A549 (cell line): ENCODE measurements at regions not wholly inside any gene's neighbourhood (a gene's known extent, or its start where the extent isn't known, plus 50 kb on each side); places are given as distances from the start of the nearest gene placed in this dataset.

Experiments used
- ATAC-seq, 2 experiments: fragments of 200-7000 bp in 1 of 2; fragments of >200 bp in 1 of 2; cut with Nextera tagmentation in 1 of 2; cut with Tn5 transposase in 1 of 2; 3 replicates each; pipeline versions ENCODE4 v1.8.0 to v1.9.1; 2018 to 2020; ENCODE audit warnings: mild to moderate bottlenecking in 1 of 2, moderate library complexity in 1 of 2
- CTCF ChIA-PET: fragments of 300-600 bp; sonication (Branson Sonifier 250); formaldehyde crosslinking; extraction: SDS; loops from one replicate; lab custom pipeline; 2021; ENCODE audit warnings: antibody characterized with exemption, inconsistent platforms; lab: Yijun Ruan, JAX
- POLR2A ChIA-PET: fragments of 350-600 bp; formaldehyde crosslinking; extraction: SDS; loops from one replicate; lab custom pipeline; 2021; ENCODE audit warnings: antibody characterized with exemption, inconsistent platforms; lab: Yijun Ruan, JAX
- DNase-seq, 2 experiments: peaks; one replicate each; pipeline versions ENCODE4 v3.0.0 to v3.0.0-alpha.2; 2011 to 2016; ENCODE audit warnings: low read depth in 1 of 2, low spot score in 1 of 2
- FAIRE-seq: peaks from 2 replicates; lab custom pipeline; 2011; peaks lifted over from hg19 to GRCh38; lab: Jason Lieb, UNC
- H3K27ac ChIP-seq, 2 experiments: fragments of >200 bp; sonication (Bioruptor Twin); formaldehyde crosslinking; 3 replicates each; pipeline ENCODE4 v1.5.1; 2016 to 2017
- H3K4me1 ChIP-seq: fragments of >200 bp; sonication (Bioruptor Twin); formaldehyde crosslinking; 3 replicates; pipeline ENCODE4 v1.6.1; 2016
- H3K4me2 ChIP-seq: fragments of >200 bp; sonication (Bioruptor Twin); formaldehyde crosslinking; 3 replicates; pipeline ENCODE4 v1.6.1; 2016
- H3K4me3 ChIP-seq: fragments of >200 bp; sonication (Bioruptor Twin); formaldehyde crosslinking; 3 replicates; pipeline ENCODE4 v1.5.1; 2016
- H3K9me3 ChIP-seq: fragments of >200 bp; sonication (Bioruptor Twin); formaldehyde crosslinking; 3 replicates; pipeline ENCODE4 v1.6.1; 2016
- BHLHE40 ChIP-seq: IDR thresholded peaks from 2 replicates; pipeline ENCODE4 v1.6.1; 2012; ENCODE audit warnings: low read depth, low read length, inconsistent platforms
- CBX2 ChIP-seq: fragments of 200-600 bp; sonication (generic); IDR thresholded peaks from 2 replicates; pipeline ENCODE4 v1.6.1; 2016; ENCODE audit warnings: low read depth, mild to moderate bottlenecking, borderline replicate concordance
- CHD2 ChIP-seq: fragments of 150-350 bp; IDR thresholded peaks from 2 replicates; pipeline ENCODE4 v1.6.1; 2014; ENCODE audit warnings: low read length; ENCODE audit not compliant: partially characterized antibody
- CHD4 ChIP-seq: fragments of 200-600 bp; sonication (generic); IDR thresholded peaks from 2 replicates; pipeline ENCODE4 v1.6.1; 2016; ENCODE audit warnings: antibody characterized with exemption, mild to moderate bottlenecking, borderline replicate concordance
- EHF ChIP-seq: fragments of 250-450 bp; sonication (Bioruptor Pico); IDR thresholded peaks from 2 replicates; pipeline ENCODE4 v1.5.0; 2020; ENCODE audit warnings: mild to moderate bottlenecking
- ESRRA ChIP-seq: fragments of 150-350 bp; IDR thresholded peaks from 2 replicates; pipeline ENCODE4 v1.6.1; 2014; ENCODE audit warnings: mild to moderate bottlenecking, low read length, borderline replicate concordance
- FOSL2 ChIP-seq, 2 experiments: fragments of 450-650 bp in 1 of 2; fragments of >200 bp in 1 of 2; sonication (Bioruptor Twin) in 1 of 2; formaldehyde crosslinking; IDR thresholded peaks; 2 replicates each; pipeline versions ENCODE4 v1.5.0 to v1.6.1; 2016 to 2020; ENCODE audit warnings: mild to moderate bottlenecking in 1 of 2, moderate library complexity in 1 of 2
- GATA3 ChIP-seq: IDR thresholded peaks from 2 replicates; pipeline ENCODE4 v1.6.1; 2012; ENCODE audit warnings: borderline replicate concordance
- HOXA7 ChIP-seq: fragments of 250-450 bp; sonication (Bioruptor Pico); IDR thresholded peaks from 2 replicates; pipeline ENCODE4 v1.5.0; 2020; ENCODE audit warnings: mild to moderate bottlenecking, moderate library complexity
- JUN ChIP-seq, 2 experiments: fragments of >200 bp; sonication (Bioruptor Twin); formaldehyde crosslinking; IDR thresholded peaks; 2 replicates in 1 of 2; 3 replicates in 1 of 2; pipeline ENCODE4 v1.6.1; 2016 to 2017
- KDM1A ChIP-seq: fragments of 200-600 bp; sonication (generic); IDR thresholded peaks from 2 replicates; pipeline ENCODE4 v1.6.1; 2016; ENCODE audit warnings: low read depth, mild to moderate bottlenecking
- MAFK ChIP-seq: fragments of 450-650 bp; IDR thresholded peaks from 2 replicates; pipeline ENCODE4 v1.6.1; 2014; ENCODE audit not compliant: partially characterized antibody
- NFE2L2 ChIP-seq: fragments of 150-350 bp; conservative IDR thresholded peaks from 2 replicates; pipeline ENCODE4 v1.6.1; 2014; ENCODE audit warnings: low read length
- POLR2AphosphoS2 ChIP-seq: conservative IDR thresholded peaks from 2 replicates; pipeline ENCODE4 v1.6.1; 2012; ENCODE audit warnings: low read length, improper control_type of control experiment, inconsistent platforms
- RAD21 ChIP-seq, 2 experiments: fragments of >200 bp in 1 of 2; sonication (Bioruptor Twin) in 1 of 2; formaldehyde crosslinking in 1 of 2; IDR thresholded peaks in 1 of 2; conservative IDR thresholded peaks in 1 of 2; 2 replicates in 1 of 2; 3 replicates in 1 of 2; pipeline ENCODE4 v1.6.1; 2012 to 2018; ENCODE audit warnings: inconsistent platforms in 1 of 2
- SMC3 ChIP-seq: fragments of >200 bp; sonication (Bioruptor Twin); formaldehyde crosslinking; IDR thresholded peaks from 3 replicates; pipeline ENCODE4 v1.6.1; 2018; ENCODE audit warnings: inconsistent platforms
- SREBF2 ChIP-seq: fragments of 450-650 bp; IDR thresholded peaks from 2 replicates; pipeline ENCODE4 v1.6.1; 2014; ENCODE audit warnings: mild to moderate bottlenecking, moderate library complexity
- TP53 ChIP-seq: fragments of 250-450 bp; sonication (Bioruptor Pico); IDR thresholded peaks from 2 replicates; pipeline ENCODE4 v1.5.0; 2021; ENCODE audit warnings: mild to moderate bottlenecking, moderate library complexity
- ZC3H11A ChIP-seq: fragments of 450-650 bp; IDR thresholded peaks from 2 replicates; pipeline ENCODE4 v1.6.1; 2014; ENCODE audit warnings: antibody characterized with exemption, mild to moderate bottlenecking
- ZNF302 ChIP-seq: fragments of 250-450 bp; sonication (Bioruptor Pico); IDR thresholded peaks from 2 replicates; pipeline ENCODE4 v1.9.0; 2021; ENCODE audit warnings: inconsistent platforms, mild to moderate bottlenecking, moderate library complexity
- ZSCAN20 ChIP-seq: fragments of 250-450 bp; sonication (Bioruptor Pico); IDR thresholded peaks from 2 replicates; pipeline ENCODE4 v1.8.0; 2022; ENCODE audit warnings: mild to moderate bottlenecking, moderate library complexity
- WGBS: methylation state at CpG from one replicate; pipeline ENCODE4 v1.1.6; 2017; ENCODE audit errors: missing lambda C conversion rate; 5-methylcytosine and 5-hydroxymethylcytosine counted together
- TF ChIP-seq, protein P1 (sequence below): fragments of >200 bp; sonication (Bioruptor Twin); formaldehyde crosslinking; IDR thresholded peaks from 3 replicates; pipeline ENCODE4 v1.6.1; 2016
- TF ChIP-seq, protein P2 (sequence below): fragments of 450-650 bp; IDR thresholded peaks from 2 replicates; pipeline ENCODE4 v1.6.1; 2014; ENCODE audit warnings: antibody characterized with exemption
- TF ChIP-seq, protein P3 (sequence below): IDR thresholded peaks from 2 replicates; pipeline ENCODE4 v1.6.1; 2012
- TF ChIP-seq, protein P4 (sequence below): IDR thresholded peaks from 2 replicates; pipeline ENCODE4 v1.6.1; 2012; ENCODE audit warnings: low read depth, borderline replicate concordance

DNA sequence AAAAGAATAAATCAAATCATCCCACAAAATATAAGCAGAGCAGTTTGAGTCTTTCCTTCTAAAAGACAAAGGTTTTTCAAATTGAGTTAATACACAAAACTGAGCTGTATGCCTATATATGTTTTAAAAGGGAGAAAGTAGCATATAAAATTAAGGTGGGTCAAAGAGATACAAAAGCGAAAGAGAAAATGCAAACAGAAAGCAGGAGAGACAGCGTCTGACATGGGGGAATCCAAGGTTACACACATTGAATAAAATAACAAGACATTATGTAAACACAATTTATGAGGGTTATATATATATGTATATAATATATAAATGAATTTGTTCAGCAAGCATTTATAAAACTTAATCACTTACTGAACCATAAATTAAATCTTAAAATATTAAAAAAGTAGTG is 276.1 kb upstream of the LCORL start:
- ATAC-seq (no peak), DNase-seq (no peak), FAIRE-seq (no peak)
- Histone ChIP-seq H3K4me2 (no peak overlapping the region), H3K9me3 (no peaks in the 10 kb centered on the region), H3K27ac (no peak overlapping the region), H3K4me3 (no peak overlapping the region), H3K4me1 (no peaks in the 10 kb centered on the region)
- CTCF ChIA-PET, result no interaction called here
- POLR2A ChIA-PET, result no interaction called here
- TF ChIP-seq, protein P1, sequence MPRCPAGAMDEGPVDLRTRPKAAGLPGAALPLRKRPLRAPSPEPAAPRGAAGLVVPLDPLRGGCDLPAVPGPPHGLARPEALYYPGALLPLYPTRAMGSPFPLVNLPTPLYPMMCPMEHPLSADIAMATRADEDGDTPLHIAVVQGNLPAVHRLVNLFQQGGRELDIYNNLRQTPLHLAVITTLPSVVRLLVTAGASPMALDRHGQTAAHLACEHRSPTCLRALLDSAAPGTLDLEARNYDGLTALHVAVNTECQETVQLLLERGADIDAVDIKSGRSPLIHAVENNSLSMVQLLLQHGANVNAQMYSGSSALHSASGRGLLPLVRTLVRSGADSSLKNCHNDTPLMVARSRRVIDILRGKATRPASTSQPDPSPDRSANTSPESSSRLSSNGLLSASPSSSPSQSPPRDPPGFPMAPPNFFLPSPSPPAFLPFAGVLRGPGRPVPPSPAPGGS, result no peak
- 2% methylated on average over 2 of the region's 2 CpGs for WGBS

DNA sequence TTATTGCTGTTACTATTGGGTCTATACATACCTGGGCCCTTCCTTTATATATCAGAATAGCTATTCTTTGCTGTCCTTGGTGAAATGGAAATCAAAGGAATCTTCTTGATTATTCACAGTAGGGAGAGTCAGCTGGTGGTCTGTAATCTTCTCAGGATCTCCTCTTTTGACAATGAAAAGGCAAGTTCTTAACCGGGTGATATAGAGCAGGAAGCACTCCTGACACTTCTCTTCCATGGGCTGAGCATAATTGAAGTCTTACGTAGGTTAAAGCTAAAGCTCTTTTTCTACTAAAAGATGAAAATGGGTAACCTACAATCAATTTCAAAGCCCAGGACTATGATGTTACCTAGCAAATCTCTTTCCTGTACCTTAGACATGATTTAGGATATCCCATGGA is 274.9 kb upstream of the LCORL start:
- H3K9me3 ChIP-seq, result no peaks in the 10 kb centered on the region
- no peak overlapping the region for H3K27ac ChIP-seq
- DNase-seq, result no peak
- no peak for ATAC-seq
- no peak for TF ChIP-seq ZSCAN20 (CRISPR knock-in tag)
- no peak for TF ChIP-seq RAD21 (conservative IDR thresholded peaks at IDR 0.05 in 1 of 2, IDR thresholded peaks at IDR 0.05 in 1 of 2)
- no peak for TF ChIP-seq HOXA7
- TF ChIP-seq ESRRA, result no peak
- no peak for TF ChIP-seq POLR2AphosphoS2
- TF ChIP-seq GATA3, result no peak
- TF ChIP-seq SREBF2, result no peak
- no peak for TF ChIP-seq TP53 (CRISPR knock-in tag)
- TF ChIP-seq ZNF302 (CRISPR knock-in tag), result no peak
- no peak for TF ChIP-seq FOSL2 (IDR thresholded peaks at IDR 0.05)
- no peak for TF ChIP-seq FOSL2 (CRISPR knock-in tag; IDR thresholded peaks at IDR 0.05)
- no peak for FAIRE-seq
- ChIA-PET POLR2A (no interaction called here), CTCF (no interaction called here)
- H3K4me3 ChIP-seq, result no peak overlapping the region
- 38% methylated on average over 2 of the region's 2 CpGs for WGBS
- no peaks in the 10 kb centered on the region for H3K4me1 ChIP-seq
- H3K4me2 ChIP-seq, result no peak overlapping the region

DNA sequence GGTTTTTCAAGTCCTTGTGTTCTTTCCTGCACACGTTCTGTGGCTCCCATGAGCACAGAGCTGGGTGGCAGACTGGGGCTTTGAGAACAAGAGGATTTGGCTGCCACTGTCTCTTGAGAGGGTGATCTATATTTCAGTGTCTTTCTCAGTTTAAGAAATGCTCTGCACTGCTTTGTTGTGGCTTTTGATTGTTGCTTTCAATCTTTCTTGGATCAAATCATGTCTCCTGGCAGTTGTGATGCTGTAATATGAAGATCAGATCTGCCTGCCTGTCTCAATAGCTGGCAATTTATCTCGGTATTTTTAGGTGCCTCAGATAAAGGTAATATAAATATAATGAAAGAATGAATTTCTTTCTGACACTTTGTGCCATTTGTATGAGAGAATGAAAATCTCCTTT is 273.3 kb upstream of the LCORL start:
- TF ChIP-seq CBX2, result no peak
- FAIRE-seq (no peak), ATAC-seq (no peak), DNase-seq (no peak)
- ChIA-PET CTCF (no interaction called here), POLR2A (no interaction called here)
- H3K4me3 ChIP-seq, result no peak overlapping the region
- H3K27ac ChIP-seq, result no peak overlapping the region
- 6% methylated on average over 2 of the region's 2 CpGs for WGBS
- no peaks in the 10 kb centered on the region for H3K4me1 ChIP-seq
- H3K9me3 ChIP-seq, result no peaks in the 10 kb centered on the region
- no peak overlapping the region for H3K4me2 ChIP-seq

DNA sequence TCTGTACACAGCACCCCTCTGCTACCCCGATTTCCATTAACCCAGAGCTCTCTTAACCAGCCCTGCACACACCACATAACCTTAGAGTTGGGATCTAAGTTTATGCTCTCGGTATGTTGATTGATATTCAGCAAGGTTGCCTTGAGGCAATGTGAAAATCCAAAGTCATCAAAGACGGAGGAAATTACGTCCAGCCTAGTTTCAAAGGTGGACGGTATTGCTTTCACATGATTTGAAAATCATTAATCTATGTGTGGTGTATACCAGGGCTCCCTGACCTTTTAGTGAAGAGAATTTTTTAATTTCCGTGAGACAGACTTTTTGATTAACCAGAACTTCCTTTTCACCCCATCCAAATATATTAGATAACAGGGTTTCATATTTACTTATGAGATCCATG is 272.5 kb upstream of the LCORL start:
- ChIA-PET CTCF (no interaction called here), POLR2A (no interaction called here)
- no peak for DNase-seq
- no peak overlapping the region for H3K4me3 ChIP-seq
- FAIRE-seq, result no peak
- no peak for ATAC-seq
- 11% methylated on average over 6 of the region's 6 CpGs for WGBS
- no peak overlapping the region for H3K4me2 ChIP-seq
- no peak overlapping the region for H3K27ac ChIP-seq
- no peak for TF ChIP-seq SMC3
- no peak for TF ChIP-seq CHD2
- H3K9me3 ChIP-seq, result no peaks in the 10 kb centered on the region
- H3K4me1 ChIP-seq, result no peaks in the 10 kb centered on the region

DNA sequence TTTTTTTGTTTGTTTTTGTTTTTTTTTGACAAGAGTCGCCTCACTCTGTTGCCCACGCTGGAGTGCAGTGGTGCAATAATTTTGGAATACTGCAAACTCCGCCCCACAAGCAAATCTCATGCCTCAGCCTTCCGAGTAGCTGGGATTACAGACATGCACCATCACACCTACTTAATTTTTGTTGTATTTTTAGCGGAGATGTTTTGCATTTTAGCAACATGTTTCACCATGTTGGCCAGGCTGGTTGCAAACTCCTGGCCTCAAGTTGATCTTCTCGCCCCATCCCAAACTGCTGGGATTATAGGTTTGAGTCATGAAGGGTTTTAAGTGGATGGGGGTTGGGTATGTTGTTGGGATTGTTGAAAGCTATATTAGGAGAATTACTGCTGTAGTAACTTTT is 270.9 kb upstream of the LCORL start:
- ATAC-seq, result no peak
- TF ChIP-seq, protein P2, sequence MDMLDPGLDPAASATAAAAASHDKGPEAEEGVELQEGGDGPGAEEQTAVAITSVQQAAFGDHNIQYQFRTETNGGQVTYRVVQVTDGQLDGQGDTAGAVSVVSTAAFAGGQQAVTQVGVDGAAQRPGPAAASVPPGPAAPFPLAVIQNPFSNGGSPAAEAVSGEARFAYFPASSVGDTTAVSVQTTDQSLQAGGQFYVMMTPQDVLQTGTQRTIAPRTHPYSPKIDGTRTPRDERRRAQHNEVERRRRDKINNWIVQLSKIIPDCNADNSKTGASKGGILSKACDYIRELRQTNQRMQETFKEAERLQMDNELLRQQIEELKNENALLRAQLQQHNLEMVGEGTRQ, result no peak
- TF ChIP-seq ZC3H11A (no peak), EHF (CRISPR knock-in tag) (no peak), CHD2 (no peak), MAFK (no peak), KDM1A (no peak), JUN (IDR thresholded peaks at IDR 0.05) (no peak), POLR2AphosphoS2 (no peak), CBX2 (no peak), BHLHE40 (no peak), CHD4 (no peak), NFE2L2 (no peak)
- TF ChIP-seq, protein P1, result no peak
- TF ChIP-seq, protein P3, sequence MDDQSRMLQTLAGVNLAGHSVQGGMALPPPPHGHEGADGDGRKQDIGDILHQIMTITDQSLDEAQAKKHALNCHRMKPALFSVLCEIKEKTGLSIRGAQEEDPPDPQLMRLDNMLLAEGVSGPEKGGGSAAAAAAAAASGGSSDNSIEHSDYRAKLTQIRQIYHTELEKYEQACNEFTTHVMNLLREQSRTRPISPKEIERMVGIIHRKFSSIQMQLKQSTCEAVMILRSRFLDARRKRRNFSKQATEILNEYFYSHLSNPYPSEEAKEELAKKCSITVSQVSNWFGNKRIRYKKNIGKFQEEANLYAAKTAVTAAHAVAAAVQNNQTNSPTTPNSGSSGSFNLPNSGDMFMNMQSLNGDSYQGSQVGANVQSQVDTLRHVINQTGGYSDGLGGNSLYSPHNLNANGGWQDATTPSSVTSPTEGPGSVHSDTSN, result no peak
- TF ChIP-seq, protein P4, sequence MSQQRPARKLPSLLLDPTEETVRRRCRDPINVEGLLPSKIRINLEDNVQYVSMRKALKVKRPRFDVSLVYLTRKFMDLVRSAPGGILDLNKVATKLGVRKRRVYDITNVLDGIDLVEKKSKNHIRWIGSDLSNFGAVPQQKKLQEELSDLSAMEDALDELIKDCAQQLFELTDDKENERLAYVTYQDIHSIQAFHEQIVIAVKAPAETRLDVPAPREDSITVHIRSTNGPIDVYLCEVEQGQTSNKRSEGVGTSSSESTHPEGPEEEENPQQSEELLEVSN, result no peak
- H3K4me2 ChIP-seq, result no peak overlapping the region
- ChIA-PET POLR2A (no interaction called here), CTCF (interaction anchor here (0.6 kb wide), 1 partner anchor 1518 kb away, joined by 3 read pairs; no protein-coding TSS in a partner anchor)
- no peak for FAIRE-seq
- 13% methylated on average over 6 of the region's 6 CpGs for WGBS
- H3K27ac ChIP-seq, result no peak overlapping the region
- no peak overlapping the region for H3K4me3 ChIP-seq
- no peak for DNase-seq
- no peaks in the 10 kb centered on the region for H3K9me3 ChIP-seq
- H3K4me1 ChIP-seq, result no peaks in the 10 kb centered on the region
